Left ventricle myocardium superior (tissue), 1 donor: ENCODE measurements at regions not wholly inside any gene's neighbourhood (a gene's known extent, or its start where the extent isn't known, plus 50 kb on each side); places are given as distances from the start of the nearest gene placed in this dataset.
"Not testable (repeated sequence)": the region's sequence is repeated elsewhere in the genome, so short reads cannot be mapped to it uniquely, and the experiment has no call there.

Source experiments
- ATAC-seq: fragments of 200-7000 bp; cut with Tn5 transposase; one replicate; pipeline ENCODE4 v1.9.1; 2020; ENCODE audit warnings: mild to moderate bottlenecking, moderate library complexity
- DNase-seq: peaks from one replicate; pipeline ENCODE4 v3.0.0-alpha.2; 2020
- intact Hi-C: fragments of 100-400 bp; cut with micrococcal nuclease; formaldehyde crosslinking; loops from one replicate; pipeline ENCODE4 v1.11.0; 2022
- donor health status: DM: no; HTN: yes; CAD: no; lungs with severe emphysema.

DNA sequence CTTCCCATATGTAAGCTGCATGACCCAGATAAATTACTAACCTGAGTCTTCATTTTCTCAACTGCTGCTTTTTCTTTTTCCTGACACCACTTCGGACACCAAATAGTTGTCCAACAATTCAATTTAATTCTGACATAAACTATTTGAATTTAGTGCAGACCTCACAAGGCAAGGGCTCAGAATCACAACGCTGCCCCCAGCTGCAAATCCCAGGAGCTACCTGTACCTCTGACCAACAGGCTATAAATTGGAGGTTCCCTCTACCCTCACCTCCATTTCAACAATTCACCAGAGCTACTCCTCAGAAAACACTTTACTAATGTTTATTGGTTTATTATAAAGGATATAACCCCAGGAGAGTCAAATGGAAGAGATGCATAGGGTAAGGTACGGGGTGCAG, 737.6 kb downstream of the NTRK3 start:
- intact Hi-C loops = no loop called here
- DNase-seq = no peak
- ATAC-seq = no peak

- DNase-seq = no peak
- ATAC-seq = peak; percentile 52
- intact Hi-C loops = no loop called here
These were observed 748.5 kb downstream of the NTRK3 start for GRCh38 chr15:87508086-87508485.

GRCh38 chr15:87502173-87502572, 754.4 kb downstream of the NTRK3 start:
- intact Hi-C loops = no loop called here
- no peak for DNase-seq
- ATAC-seq = peak; percentile 92

- intact Hi-C loops = no loop called here
- ATAC-seq (no peak), DNase-seq (no peak)
These were observed 756.3 kb downstream of the NTRK3 start for GRCh38 chr15:87500240-87500639.

GRCh38 chr15:87498560-87498959, 758.0 kb downstream of the NTRK3 start:
- intact Hi-C loops = no loop called here
- ATAC-seq = no peak
- DNase-seq = no peak

DNA sequence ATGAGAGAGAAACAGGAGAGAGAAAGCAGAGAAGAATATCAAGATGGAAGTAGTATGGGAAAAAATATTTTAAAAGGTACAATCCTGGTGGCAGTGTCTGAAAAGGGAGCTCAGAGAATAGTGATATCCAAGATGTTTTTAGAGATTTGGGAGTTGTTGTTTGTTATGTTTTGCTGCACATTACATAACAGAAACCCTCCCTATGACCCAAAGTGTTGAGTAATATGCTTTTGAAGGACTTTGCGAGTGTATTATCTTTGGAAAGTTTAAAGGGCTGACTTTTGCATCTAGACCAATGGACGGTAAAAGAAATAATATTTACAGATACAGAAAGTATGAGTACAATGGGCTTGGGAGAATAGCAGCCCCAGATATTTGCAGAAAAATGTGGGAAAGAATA, 759.7 kb downstream of the NTRK3 start:
- ATAC-seq (no peak), DNase-seq (no peak)
- intact Hi-C loops = no loop called here

DNA sequence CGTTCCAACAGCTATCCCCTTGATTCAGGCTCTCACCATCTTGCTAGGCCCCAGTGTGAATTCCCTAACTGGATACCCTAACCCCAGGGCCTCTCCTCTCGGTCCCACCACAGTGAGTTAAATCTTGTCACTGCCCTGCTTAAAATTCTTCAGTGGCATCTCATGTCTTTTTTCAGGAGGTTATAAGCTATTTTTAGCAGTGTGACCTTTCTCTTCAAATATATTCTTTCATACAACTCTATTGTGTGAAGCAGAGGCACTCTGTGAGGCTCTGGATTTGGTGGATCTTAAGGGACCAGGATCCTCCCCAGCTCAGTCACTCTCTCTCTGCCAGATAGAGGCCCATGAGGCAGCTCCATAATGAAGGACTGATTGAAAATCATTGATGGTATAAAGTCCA, 760.4 kb downstream of the NTRK3 start:
- intact Hi-C loops = no loop called here
- no peak for DNase-seq
- peak; percentile 86 for ATAC-seq

GRCh38 chr15:87493803-87494202, 762.7 kb downstream of the NTRK3 start:
- no peak for DNase-seq
- intact Hi-C loops = no loop called here
- no peak for ATAC-seq

GRCh38 chr15:87492321-87492720, 764.2 kb downstream of the NTRK3 start:
- intact Hi-C loops = no loop called here

GRCh38 chr15:87490666-87491065, 765.9 kb downstream of the NTRK3 start:
- DNase-seq = no peak
- no peak for ATAC-seq
- intact Hi-C loops = no loop called here

More at GRCh38 chr15:87492321-87492720, 764.2 kb downstream of the NTRK3 start:
- DNase-seq (no peak), ATAC-seq (no peak)

DNA sequence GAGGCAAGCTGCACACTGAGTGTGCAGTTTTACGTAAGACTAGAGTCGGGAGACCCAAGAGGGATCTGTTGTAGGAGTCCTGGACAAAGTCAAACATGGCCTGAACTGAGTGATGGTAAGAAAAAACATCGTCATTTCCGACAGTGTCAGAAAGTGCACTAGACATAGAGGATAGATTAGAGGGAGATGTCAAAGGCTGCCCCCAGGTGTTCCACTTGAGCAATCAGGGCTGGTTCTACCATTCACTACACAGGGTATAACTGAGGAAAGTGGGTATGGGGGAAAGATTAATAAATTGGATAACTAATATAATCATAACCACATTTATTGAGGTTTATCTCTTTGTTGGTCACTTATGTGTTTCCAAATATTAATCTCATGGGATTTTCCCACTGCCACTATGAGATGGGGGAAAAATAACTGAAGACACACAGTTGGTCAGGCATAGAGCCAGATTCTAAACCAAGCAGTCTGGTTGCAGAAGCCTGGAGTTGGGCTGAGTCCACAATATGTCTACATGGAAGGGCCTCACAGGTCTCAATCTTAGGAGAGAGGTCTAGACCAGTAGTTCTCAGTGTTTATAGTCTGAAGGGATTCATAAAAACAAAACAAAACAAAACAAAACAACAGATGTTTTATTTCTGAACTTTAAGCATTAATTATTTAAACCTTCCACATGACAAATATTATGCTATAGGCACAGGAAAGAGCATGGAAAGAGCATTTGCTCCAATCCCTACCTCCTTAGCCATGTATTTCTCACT, 766.5 kb downstream of the NTRK3 start:
- ATAC-seq = no peak
- intact Hi-C loops = no loop called here

DNA sequence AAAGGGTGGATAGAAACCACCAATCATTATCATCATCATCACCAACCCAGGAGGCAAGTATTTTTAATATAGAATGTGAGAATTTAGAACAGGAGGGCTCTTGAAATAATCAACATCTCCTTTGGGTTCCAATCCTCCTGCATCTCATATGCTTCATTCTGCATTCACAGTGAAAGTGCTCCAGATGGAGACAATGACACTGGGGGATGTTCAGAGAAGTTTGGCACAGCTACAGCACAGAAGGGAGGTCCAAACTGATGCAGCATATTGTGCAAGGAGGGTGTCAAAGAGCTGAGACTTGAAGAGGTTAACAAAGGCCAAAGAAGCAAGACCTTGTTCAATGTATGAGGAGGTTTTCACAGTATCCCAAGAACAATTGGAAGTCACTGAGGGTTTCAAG, 767.1 kb downstream of the NTRK3 start:
- intact Hi-C loops = no loop called here
- no peak for ATAC-seq

More for the DNA sequence above, 766.5 kb downstream of the NTRK3 start:
- DNase-seq = no peak

GRCh38 chr15:87487484-87487883, 769.1 kb downstream of the NTRK3 start:
- peak; percentile 90 for ATAC-seq
- no peak for DNase-seq
- intact Hi-C loops = no loop called here

More for the DNA sequence above, 767.1 kb downstream of the NTRK3 start:
- DNase-seq = no peak

DNA sequence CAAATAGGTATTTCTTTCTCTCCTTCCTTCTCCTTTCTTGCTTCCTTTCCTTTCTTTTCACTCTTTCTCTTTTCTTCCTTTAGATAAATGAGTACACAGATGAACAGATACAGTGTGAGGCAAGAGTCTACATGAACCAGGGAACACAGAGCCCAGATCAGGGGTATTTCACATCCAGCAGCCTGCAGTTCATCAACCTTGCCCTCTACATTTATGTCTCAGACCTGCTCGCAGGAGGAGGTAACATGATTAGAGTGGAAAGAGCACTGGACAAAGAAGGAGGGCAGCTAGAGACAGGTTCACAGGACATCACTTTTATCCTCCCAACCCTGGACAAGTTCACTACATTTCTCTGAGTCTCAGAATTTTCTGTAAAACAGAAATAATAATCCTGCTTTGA, 773.1 kb downstream of the NTRK3 start:
- DNase-seq = no peak
- ATAC-seq = no peak
- intact Hi-C loops = no loop called here

- intact Hi-C loops = no loop called here
- no peak for DNase-seq
- ATAC-seq = no peak
These were observed 775.4 kb downstream of the NTRK3 start for GRCh38 chr15:87481126-87481525.

- DNase-seq (no peak), ATAC-seq (no peak)
- intact Hi-C loops = no loop called here
These were observed 777.9 kb downstream of the NTRK3 start for GRCh38 chr15:87478687-87479072.

DNA sequence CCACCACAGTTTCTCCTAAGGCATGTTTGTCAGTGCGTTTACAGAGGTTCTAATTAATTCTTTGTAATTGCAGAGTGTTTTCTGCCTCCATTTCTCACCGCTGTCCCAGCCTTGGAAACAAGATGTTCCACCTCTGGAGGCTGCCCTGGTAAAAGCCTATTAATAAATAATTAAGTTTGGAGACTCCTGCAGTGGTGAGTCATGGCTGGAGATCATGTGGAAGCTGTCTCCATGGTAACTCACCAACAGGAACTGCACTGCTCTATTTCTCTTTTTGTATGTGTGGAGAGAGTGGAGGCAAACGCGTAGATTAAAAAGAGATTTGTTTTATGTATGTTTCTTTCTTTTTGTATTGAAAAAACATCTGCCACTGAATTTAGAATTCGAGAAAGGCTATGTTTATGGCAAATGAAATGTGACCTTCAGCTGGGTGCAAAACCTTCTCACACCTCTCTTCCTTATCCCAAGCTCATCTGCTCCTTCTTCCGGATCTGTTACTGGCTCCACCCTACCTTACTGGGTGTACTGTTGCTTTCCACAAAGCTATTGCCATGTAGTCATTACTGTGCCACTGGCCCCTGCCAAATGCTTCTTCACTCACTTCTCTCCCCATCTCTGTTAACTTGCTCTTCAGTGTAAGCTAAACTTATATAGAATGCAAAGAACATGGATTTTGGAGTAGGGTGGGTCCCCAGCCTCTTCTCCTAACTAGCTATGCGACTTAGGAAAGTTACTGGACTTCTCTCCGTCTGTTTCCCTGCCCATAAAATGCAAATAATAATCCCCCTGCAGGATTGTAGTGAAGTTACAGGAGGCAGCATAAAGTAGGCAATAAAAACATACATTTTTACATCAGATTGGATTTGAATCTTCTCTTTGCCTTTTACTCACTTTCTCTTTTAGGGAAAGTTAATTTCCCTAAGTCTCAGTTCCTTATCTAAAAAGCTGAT, 778.5 kb downstream of the NTRK3 start:
- peak; percentile 98 for ATAC-seq
- intact Hi-C loops = no loop called here
- DNase-seq = no peak

DNA sequence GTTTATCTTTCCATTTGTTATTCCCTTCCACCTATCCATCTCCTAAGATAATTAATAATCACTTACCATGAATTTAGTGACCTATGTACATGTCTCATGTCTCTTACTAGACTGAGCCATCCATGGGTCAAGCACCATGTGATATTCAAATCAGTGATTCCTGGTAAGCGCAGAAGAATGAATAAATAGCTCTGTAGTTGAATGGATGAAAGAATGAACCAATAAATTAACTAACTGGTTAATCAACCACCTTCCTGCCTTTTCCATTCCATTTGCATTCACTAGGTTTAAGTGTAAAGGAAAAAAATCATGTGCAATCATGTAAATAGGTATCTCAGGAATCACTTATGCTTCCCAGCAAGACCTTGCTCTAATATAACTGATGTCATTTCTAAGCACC, 779.5 kb downstream of the NTRK3 start:
- intact Hi-C loops = no loop called here
- DNase-seq = no peak
- no peak for ATAC-seq

DNA sequence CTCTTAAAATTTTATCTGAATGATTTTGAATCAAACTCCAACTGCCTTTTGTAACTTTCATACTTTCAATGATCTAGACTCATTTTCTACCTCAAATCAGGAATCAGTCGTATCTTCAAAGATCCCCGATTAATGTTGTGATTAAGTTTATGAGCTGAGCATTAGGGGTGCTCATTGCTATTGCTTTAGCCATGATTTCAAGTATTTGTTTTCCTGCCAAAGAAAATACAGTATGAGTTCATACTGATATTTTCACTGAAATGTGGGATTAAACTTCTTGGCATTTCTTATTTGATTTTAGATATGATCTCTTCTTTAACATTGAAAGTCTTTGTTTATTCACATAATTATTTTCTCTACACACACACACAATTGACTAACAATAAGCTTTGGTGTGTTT, 785.6 kb downstream of the NTRK3 start:
- intact Hi-C loops = no loop called here
- no peak for DNase-seq
- no peak for ATAC-seq

DNA sequence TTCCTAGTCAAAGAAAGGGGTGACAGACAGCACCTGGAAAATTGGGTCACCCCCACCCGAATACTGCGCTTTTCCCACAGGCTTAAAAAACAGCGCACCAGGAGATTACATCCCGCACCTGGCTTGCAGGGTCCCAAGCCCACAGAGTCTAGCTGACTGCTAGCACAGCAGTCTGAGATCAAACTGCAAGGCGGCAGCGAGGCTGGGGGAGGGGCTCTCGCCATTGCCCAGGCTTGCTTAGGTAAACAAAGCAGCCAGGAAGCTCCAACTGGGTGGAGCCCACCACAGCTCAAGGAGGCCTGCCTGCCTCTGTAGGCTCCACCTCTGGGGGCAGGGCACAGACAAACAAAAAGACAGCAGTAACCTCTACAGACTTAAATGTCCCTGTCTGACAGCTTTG, 792.6 kb downstream of the NTRK3 start:
- intact Hi-C loops = not testable (repeated sequence)

More for the DNA sequence above, 792.6 kb downstream of the NTRK3 start:
- not testable (repeated sequence) for DNase-seq, ATAC-seq
